HG02759 (cell line): ENCODE measurements at regions not wholly inside any gene's neighbourhood (a gene's known extent, or its start where the extent isn't known, plus 50 kb on each side); places are given as distances from the start of the nearest gene placed in this dataset.
"Not testable (repeated sequence)": the region's sequence is repeated elsewhere in the genome, so short reads cannot be mapped to it uniquely, and the experiment has no call there.

Experiments used
- ATAC-seq: cut with Tn5 transposase; IDR thresholded peaks from one replicate; pipeline ENCODE4 v1.9.1; 2021; ENCODE audit warnings: mild to moderate bottlenecking, moderate library complexity; ENCODE audit not compliant: unreplicated experiment

DNA sequence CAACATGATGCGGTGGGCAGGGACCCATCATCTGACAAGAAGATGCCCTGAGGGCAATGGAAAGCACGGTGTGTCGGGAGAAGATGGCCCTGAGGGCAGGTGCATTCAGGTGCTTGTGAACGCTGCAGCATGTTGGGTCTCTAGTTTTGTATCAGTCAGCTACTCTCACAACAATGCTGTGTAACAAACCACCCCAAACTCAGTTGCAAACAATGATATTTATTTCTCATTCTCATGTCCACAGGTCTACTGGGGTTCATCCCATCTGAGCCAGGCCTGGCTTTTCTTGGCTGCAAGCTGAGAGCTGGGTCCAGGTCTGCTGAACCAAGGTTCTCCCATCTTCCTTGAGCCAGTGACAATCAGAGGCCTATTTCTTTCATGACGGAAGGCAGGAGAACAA, 461.6 kb downstream of the PREX1 start:
- no peak for ATAC-seq

DNA sequence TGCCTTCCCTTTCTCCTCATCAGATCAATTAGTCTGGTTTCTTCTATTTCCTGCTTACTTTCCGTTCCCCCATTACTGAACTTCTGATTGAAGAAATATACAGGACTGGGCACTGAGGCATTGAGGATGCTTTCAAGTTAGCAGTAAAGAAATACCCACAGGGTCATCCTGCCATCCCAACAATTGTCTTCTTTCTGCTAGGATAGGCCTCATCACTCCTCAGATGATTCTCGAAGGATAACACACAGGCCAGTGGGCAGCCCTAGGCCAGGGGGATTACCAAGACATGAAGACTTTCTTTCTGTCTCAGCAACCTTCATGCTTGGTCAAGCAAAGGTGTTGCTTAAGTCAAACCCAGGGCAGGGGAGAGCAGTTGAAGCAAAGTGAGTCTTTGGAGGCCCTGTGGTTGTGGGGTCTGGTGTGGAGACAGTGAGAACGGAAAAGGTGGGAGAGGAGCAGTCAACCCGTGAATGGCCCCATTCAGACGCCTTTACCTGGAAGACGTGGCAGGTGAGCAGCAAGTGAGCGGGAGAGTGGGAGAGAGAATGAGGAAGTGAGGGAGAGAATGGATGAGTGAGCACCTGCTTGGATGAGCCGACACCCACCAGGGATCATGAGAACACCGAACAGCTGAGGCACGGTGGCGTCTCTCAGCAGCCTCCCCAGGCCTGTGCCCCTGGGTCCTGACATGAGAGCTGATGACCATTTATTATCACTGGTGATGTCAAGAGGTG, 462.9 kb downstream of the PREX1 start:
- ATAC-seq: peak; percentile 69

DNA sequence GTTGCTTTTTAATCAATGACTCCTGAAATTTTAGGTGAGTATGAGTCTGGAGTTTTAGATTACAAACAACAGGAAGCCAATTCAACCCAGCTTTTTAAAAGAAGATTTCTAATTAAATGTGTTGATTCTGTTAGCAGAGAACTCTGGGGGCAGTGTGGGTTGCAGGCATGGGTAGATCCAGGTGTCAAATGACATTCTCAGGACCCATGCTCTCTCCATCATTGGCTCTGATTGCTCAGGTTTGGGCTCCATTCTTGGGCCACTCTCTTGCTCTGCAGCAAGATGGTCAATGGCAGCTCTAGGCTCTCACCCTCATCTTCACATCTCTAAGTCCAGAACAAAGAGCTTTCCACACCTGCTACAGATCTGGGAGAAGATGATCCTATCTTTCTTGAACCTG, 463.7 kb downstream of the PREX1 start:
- no peak for ATAC-seq

DNA sequence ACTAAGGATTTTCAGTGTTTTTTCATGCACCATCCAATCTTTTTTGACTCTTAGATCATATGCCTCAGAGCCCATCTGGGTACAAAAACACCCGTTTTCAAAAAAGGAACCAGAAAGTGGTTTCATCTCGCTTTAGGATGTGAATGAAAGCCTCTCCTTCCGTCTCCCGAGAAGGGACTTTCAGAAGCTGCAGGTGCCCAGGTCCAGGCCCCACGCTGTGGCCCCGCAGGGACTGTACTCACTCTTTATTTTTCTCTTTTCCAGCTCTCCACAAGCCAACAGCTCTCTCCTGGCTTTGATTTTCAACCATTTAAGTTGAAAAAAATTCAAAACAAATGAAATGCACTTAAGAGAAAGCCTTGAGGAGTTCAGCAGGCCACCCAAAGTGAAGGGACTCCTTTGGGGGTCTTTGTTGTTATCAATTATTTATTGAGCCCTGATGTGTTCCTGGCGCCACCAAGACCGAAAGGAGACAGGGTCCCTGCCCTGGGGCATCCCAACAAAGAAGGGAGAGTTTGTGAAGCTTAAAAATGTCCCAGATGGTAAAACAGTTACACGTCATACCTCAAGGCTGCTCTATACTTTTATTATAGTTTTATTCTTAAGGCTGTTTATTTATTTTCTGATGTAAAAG, 467.3 kb downstream of the PREX1 start:
- peak; percentile 37 for ATAC-seq

DNA sequence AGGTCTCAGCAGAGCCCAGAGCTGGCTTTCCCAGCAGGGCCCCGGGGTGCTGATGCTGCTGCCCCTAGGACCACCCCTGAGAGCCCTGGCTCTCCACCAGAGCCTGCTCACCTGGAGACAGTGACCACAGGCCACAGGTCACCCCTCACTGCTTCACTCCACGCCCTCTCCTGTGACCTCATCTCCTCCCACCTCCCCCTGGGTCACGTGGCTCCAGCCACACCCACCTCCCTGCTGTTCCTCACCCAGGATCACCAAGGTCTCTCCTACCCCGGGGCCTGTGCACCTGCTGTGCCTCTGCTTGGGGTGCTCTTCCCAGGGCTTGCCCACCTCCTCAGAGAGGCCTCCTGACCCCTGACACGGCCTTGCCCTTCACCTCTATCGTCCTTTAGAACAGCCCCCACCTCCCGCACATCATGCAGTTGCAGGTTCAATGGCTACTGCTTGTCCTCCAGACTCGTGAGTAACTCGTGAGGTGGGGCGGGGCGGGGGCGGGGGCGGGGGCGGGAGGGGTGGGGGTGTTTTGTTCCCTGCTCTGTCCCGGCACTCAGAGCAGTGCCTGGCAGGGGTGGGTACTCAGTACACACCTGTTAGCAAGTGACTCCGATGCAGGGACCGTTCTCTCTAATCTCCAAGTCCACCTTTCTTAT, 468.0 kb downstream of the PREX1 start:
- ATAC-seq: peak; percentile 81

DNA sequence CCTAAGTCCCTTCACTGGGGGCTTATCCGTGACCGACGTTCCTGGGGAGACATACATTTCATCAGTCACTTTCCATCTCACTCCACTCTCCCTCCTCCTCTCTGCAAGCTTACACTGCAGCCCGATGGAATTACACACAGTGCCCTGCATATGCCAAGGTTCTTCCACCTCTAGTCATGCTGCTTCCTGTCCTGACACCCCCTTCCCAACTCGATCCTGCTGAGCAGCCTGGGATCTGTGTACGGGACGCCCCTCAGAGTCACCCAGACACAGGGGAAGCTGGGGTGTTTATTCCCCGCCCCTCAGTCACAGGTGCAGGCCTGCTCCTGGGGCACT, 468.8 kb downstream of the PREX1 start:
- ATAC-seq: not testable (repeated sequence)

DNA sequence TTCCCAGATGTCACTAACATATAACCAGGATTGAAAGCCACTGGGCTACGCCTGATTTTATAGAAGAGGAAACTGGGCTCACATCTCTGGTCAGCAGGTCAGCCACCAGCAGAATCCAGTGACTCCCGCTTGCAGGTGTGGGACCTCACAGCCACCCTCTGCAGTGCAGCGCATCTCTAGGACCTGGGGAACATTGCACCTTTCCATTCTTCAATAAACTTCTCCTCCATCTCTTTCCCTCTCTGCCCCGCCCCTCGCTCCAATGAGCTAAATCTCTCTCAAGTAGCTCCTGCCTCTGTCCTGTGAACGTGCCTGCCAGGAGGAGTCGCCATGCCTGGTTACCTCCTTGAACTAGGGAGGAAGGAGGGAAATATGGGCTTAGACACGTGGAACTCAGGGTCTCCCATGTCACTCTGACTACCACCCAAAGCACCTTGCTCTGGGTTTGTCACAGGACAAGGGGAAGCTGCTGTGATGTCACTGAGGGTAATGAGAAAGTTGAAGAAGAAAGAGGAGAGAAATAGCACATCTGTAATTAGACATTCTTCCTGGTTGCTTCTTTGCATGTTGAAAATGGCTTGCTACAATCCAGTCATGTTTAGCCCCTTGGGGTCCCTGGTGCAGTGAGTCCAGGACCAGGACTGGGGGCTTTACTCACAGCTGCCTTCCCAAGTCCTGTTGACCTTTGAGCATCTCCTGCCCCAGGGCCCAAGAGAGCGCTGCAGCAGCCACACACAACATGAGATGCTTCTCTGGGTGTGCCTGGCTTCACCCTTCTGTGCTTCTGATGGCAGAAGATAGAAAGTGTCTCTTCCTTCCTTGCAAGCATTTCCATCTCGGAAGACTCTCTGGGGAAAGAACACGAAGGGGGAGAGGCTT, 469.4 kb downstream of the PREX1 start:
- no peak for ATAC-seq

DNA sequence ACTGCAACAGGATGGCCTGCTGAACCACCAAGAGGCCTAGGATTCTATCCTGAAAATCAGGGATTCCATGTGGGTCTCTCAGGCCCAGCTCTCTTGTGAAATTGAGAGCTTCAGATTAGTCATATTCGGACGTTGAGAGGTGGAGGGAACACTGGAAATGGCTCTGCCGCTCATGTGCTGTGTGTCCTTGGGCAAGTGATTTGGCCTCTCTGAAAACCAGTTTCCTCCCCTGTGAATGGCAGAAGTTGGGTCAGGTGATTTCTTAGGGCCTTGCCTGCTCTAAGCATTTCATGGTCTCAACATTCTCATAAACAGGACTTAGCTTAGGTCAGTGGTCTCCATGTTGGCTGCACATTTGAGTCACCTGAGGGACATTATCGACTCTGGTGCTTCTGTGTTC, 470.1 kb downstream of the PREX1 start:
- no peak for ATAC-seq

DNA sequence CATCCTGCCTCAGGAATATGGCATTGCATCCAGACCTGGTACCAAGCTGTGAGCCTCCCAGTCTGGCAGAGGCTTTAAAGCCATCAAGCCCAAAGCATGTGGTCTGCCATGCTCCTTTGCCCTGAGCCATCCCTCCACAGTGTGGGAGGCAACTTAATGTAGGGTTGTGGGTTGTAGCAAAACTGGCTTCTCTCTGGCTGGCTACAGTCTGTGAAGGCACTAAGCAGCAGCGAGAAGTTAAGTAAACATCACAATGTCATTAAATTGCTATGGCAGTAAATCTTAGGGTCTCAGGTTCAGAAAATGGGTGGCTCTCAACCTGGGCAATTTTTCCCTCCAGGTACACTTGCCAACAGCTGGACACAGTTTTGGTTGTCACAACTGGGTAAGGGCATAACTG, 472.9 kb downstream of the PREX1 start:
- ATAC-seq: no peak

DNA sequence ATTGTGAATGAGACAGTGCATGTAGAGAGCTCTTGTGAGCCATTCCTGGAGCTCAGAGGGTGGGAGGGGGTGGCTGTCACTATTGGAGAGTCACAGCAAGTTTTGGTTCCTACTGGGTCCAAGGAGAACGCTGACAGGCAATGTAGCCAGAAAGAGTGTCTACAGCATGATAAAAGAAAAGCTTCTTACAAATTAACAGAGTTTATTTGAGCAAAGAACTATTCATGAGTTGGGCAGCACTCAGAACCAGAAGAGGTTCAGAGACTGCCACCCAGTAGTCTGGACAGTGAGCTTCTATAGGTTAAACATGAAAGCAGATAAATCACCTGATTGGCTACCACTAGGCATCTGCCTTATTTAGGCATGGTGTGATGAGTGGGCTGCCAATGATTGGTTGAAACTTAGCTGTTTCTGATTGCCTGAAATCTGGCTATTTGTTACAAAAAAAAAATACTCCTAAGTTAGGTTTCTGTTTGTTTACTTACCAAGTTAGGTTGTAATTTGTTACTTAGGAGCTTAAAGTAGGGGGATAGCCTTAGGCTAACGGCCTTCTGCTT, 473.4 kb downstream of the PREX1 start:
- ATAC-seq: no peak

DNA sequence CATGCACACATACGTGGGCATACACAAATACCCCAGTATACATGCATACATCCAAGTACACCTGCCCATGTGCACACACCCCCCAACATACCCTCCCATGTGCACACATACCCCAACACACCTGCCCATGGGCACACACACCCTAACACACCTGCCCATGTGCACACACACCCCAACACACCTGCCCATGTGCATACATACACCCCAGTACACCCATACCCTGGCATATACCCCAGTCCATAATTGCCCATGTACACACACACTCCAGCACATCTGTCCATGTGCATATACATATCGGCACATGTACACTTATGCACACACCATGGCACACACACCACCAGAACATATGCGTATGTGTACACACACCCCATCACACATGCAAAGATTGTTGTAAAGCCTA, 475.2 kb downstream of the PREX1 start:
- no peak for ATAC-seq

DNA sequence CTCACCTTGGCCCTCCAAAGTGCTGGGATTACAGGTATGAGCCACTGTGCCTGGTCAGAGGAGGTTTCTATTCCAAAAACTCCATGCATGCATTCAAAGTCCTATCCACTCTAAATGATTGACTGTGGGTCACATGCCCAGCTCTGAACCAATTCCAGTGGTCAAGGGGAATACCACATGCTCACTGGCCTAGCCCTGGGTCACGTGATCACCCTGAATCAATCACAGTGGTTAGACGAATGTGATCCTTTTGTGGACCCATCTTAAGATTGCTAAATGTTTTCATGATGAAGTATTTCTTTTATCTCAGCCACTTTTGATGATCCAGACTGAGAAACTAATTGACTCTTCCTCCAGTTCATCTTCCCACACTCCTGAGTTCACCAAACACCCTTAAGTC, 475.8 kb downstream of the PREX1 start:
- no peak for ATAC-seq

DNA sequence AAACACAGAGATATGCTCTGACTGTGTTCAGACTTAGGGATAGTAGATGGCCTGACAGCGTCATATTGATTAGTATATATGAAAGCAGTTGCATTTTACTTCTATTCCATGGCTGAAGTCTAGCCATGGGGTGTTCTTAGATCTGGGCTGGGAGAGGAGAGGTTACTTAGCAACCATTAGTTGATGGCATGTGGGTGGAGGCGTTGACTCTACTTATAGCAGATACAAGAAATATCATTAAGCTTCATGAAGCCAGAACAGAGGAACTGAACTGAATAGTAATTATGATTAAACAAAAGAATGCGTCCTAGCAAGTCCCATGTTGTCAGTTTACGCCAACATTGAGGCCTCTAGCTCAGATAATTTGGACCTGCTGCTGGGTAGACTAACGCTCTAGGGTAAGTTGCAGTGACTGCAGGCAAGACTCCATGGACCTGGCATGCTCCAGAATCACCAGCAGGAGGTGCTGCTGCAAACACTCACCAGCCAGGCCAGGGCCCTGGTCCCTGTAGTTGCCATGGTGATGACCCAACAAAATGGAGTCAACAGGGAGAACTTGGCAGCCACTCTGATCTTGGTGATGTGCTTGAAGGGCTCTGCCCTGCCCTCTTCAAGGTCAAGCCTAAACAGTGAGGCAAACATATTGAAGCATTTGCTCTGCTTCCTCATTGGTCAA, 477.3 kb downstream of the PREX1 start:
- ATAC-seq: no peak

DNA sequence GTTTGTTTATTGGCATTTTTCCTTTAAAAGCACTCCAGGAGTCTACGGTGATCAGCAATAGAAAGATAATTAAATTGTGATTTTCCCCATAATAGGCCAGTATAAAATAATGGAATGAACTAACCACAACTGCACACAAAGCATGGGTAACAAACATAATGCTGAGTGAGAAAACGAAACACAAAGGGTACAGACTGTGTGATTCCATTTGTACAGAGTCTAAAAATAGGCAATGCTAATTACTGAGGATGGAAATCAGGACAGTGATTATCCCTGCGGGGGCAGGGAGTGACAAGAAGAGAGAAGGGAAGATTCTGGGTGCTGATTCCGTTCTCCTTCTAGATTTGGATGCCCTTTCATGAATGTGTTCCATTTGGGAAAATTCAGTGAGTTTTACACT, 478.1 kb downstream of the PREX1 start:
- ATAC-seq: no peak

DNA sequence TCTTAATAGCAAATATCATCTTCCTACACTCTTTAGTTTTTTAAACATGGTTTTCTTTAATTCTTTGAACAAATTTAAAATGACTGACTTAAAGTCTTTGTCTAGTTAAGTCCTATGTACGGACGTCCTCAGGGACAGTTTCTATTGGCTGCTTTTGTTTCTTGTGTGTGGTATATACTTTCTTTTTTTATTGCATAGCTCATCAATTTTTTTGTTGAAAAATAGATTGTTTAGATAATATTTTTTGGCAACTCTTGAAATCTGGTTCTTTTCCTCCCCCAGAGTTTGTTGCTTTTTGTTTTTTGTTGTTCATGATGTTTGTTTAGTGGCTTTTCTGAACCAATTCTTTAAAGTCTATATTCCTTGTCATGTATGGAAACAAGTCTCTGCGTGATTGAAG, 479.8 kb downstream of the PREX1 start:
- no peak for ATAC-seq

DNA sequence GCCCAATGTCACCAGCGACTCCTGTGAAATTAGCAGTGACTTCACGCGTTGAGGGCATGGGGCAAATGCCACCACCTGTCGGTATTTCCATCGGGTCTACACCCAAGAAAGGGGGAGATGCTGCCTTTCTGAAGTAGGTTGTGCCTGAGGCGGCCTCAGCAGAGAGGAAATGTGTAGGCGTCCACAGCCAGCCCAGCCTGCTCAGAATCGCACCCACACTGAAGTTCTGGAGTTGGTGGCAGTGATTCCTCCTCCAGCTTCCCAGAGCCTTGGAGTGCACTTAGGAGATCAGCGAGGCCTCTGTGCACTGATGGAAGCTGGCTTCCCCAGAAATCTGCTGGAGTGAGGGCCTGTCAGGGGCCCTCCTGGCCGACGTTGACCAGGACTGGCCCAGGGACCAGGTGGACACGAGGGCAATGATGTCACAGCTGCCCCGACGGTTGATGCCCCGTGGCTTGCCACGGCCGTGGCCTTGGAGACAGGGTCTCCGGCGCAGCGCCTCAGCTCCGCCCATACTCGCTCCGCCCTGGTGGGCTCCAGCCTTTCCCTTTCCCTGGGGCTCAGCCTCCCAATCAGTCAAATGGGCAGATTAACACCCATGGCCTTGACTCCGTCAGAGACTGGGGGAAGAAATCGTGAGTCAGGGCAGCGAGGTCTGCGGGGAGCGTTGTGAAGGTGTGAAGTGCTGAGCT, 484.8 kb downstream of the PREX1 start:
- ATAC-seq: no peak

DNA sequence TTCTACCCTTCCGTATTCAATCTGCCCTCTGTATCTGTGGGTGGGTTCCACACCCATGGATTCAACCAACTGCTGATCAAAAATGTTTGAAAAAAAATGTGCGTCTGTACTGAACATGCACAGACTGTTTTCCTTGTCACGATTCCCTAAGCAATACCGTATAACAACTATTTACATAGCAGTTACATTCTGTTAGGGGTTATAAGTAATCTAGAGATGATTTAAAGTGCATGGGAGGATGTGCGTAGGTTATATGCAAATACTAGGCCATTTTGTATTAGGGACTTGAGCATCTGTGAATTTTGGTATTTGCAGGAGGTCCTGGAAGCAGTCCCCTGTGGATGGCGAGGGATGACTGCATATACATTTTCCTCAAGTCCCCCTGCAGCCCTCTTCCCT, 486.9 kb downstream of the PREX1 start:
- no peak for ATAC-seq

DNA sequence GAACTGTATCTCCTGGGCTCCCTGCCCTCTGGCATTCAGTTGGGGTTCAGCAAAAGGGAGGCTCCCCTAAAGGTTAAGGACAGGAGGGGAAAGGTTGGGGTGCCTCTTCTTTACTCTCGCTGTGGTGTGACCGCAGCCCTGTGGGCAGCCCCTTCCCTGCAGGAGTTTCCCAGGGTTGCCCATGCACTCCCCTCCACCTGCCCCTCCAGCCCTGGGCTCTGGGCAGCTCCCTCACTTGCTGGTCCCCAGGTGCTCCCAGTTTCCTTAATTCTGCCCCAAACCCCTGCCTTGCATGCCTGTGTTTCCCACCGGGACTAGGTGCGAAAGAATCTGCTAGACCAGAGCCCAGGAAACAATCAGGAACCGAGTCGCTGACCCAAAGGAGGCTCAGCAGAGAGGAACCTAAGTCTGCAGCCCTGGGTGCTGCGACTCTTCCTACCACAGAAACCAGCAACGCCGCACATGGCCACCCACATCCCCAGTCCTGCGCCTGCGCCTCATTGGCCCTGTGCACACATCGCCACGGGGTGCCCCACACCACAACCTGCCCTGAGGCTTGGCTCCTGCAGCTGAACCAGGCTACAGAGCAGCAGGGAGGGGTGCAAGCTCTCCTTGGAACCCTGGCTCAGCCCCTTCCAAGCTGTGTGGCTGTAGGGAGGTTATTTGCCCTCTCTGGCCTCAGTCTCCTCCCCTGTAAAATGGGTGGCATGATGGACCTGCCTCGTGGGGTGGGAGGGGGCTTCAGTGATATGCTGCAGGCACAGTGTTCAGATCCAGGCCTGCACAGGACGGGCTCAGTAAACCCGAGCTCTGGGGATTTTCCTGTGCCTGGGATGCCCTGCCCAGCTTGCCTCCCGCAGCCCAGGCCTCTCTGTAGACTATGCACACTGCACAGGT, 487.6 kb downstream of the PREX1 start:
- ATAC-seq: no peak
